Activated CD4-positive, alpha-beta memory T cell treated with anti-CD3 and anti-CD28 coated beads, Interleukin-2, amount 10 ng/mL, durations not matched to agents 7 days and 5 days (primary cell): ENCODE measurements at regions not wholly inside any gene's neighbourhood (a gene's known extent, or its start where the extent isn't known, plus 50 kb on each side); places are given as distances from the start of the nearest gene placed in this dataset.
A peak's percentile ranks its signal among the peaks of the same experiment; 100 is the strongest.
"Not testable (repeated sequence)": the region's sequence is repeated elsewhere in the genome, so short reads cannot be mapped to it uniquely, and the experiment has no call there.

Experiments used
- CTCF ChIA-PET: fragments of 350-600 bp; sonication (Branson Sonifier 250); formaldehyde crosslinking; loops from one replicate; lab custom pipeline; 2021; ENCODE audit warnings: antibody characterized with exemption, inconsistent platforms; lab: Charles Lee
- POLR2A ChIA-PET: fragments of 350-600 bp; sonication (Branson Sonifier 250); formaldehyde crosslinking; loops from one replicate; lab custom pipeline; 2021; ENCODE audit warnings: antibody characterized with exemption; lab: Charles Lee
- DNase-seq: peaks from one replicate; pipeline ENCODE4 v3.0.0-alpha.2; 2020
- H3K27ac Mint-ChIP-seq: one replicate; pipeline ENCODE4 v1.8.0; 2021; ENCODE audit warnings: mild to moderate bottlenecking, mixed read lengths
- H3K27me3 Mint-ChIP-seq: one replicate; pipeline ENCODE4 v1.8.0; 2021; ENCODE audit warnings: mixed read lengths
- H3K36me3 Mint-ChIP-seq: one replicate; pipeline ENCODE4 v1.8.0; 2021; ENCODE audit warnings: low read depth, mixed read lengths
- H3K4me1 Mint-ChIP-seq: one replicate; pipeline ENCODE4 v1.8.0; 2021; ENCODE audit warnings: mixed read lengths
- H3K4me3 Mint-ChIP-seq: one replicate; pipeline ENCODE4 v1.8.0; 2021; ENCODE audit warnings: mild to moderate bottlenecking, mixed read lengths
- H3K9me3 Mint-ChIP-seq: one replicate; pipeline ENCODE4 v1.8.0; 2021; ENCODE audit warnings: mixed read lengths

GRCh38 chr2:90004553-90004952 lies 1313.1 kb downstream of the RPIA start:
- CTCF ChIA-PET, H3K27me3 Mint-ChIP-seq, POLR2A ChIA-PET, H3K4me1 Mint-ChIP-seq, H3K36me3 Mint-ChIP-seq, H3K9me3 Mint-ChIP-seq, DNase-seq, H3K27ac Mint-ChIP-seq, H3K4me3 Mint-ChIP-seq: not testable (repeated sequence)

GRCh38 chr2:90010442-90011100 lies 1319.1 kb downstream of the RPIA start:
- H3K9me3 Mint-ChIP-seq, POLR2A ChIA-PET, CTCF ChIA-PET, H3K4me1 Mint-ChIP-seq, H3K27ac Mint-ChIP-seq, H3K36me3 Mint-ChIP-seq, H3K4me3 Mint-ChIP-seq, DNase-seq, H3K27me3 Mint-ChIP-seq: not testable (repeated sequence)

GRCh38 chr2:90011101-90011443 lies 1319.6 kb downstream of the RPIA start:
- H3K4me1 Mint-ChIP-seq, H3K4me3 Mint-ChIP-seq, POLR2A ChIA-PET, DNase-seq, H3K36me3 Mint-ChIP-seq, CTCF ChIA-PET, H3K27ac Mint-ChIP-seq, H3K9me3 Mint-ChIP-seq, H3K27me3 Mint-ChIP-seq: not testable (repeated sequence)

- H3K36me3 Mint-ChIP-seq, CTCF ChIA-PET, POLR2A ChIA-PET, H3K27ac Mint-ChIP-seq, H3K4me3 Mint-ChIP-seq, DNase-seq, H3K4me1 Mint-ChIP-seq, H3K9me3 Mint-ChIP-seq, H3K27me3 Mint-ChIP-seq: not testable (repeated sequence)
Measured at GRCh38 chr2:90019908-90020307, 1328.4 kb downstream of the RPIA start.

- H3K9me3 Mint-ChIP-seq, H3K27me3 Mint-ChIP-seq, CTCF ChIA-PET, H3K4me1 Mint-ChIP-seq, POLR2A ChIA-PET, H3K36me3 Mint-ChIP-seq, H3K4me3 Mint-ChIP-seq, H3K27ac Mint-ChIP-seq, DNase-seq: not testable (repeated sequence)
Measured at GRCh38 chr2:90021234-90021633, 1329.8 kb downstream of the RPIA start.

GRCh38 chr2:90027231-90027643 lies 1335.8 kb downstream of the RPIA start:
- H3K36me3 Mint-ChIP-seq, CTCF ChIA-PET, H3K4me3 Mint-ChIP-seq, H3K4me1 Mint-ChIP-seq, H3K9me3 Mint-ChIP-seq, POLR2A ChIA-PET, H3K27me3 Mint-ChIP-seq, H3K27ac Mint-ChIP-seq, DNase-seq: not testable (repeated sequence)

- H3K27ac Mint-ChIP-seq, DNase-seq, H3K27me3 Mint-ChIP-seq, POLR2A ChIA-PET, H3K9me3 Mint-ChIP-seq, H3K36me3 Mint-ChIP-seq, H3K4me3 Mint-ChIP-seq, CTCF ChIA-PET, H3K4me1 Mint-ChIP-seq: not testable (repeated sequence)
Measured at GRCh38 chr2:90028381-90029079, 1337.1 kb downstream of the RPIA start.

GRCh38 chr2:90029080-90029428 lies 1337.6 kb downstream of the RPIA start:
- H3K4me1 Mint-ChIP-seq, H3K27ac Mint-ChIP-seq, H3K4me3 Mint-ChIP-seq, H3K9me3 Mint-ChIP-seq, H3K36me3 Mint-ChIP-seq, H3K27me3 Mint-ChIP-seq, POLR2A ChIA-PET, CTCF ChIA-PET, DNase-seq: not testable (repeated sequence)

- POLR2A ChIA-PET, H3K9me3 Mint-ChIP-seq, H3K27ac Mint-ChIP-seq, H3K36me3 Mint-ChIP-seq, DNase-seq, H3K4me3 Mint-ChIP-seq, H3K4me1 Mint-ChIP-seq, H3K27me3 Mint-ChIP-seq, CTCF ChIA-PET: not testable (repeated sequence)
Measured at GRCh38 chr2:90032269-90032668, 1340.8 kb downstream of the RPIA start.

- H3K36me3 Mint-ChIP-seq, H3K27ac Mint-ChIP-seq, H3K4me1 Mint-ChIP-seq, H3K4me3 Mint-ChIP-seq, CTCF ChIA-PET, H3K9me3 Mint-ChIP-seq, POLR2A ChIA-PET, DNase-seq, H3K27me3 Mint-ChIP-seq: not testable (repeated sequence)
Measured at GRCh38 chr2:90036335-90036734, 1344.9 kb downstream of the RPIA start.

- H3K27ac Mint-ChIP-seq, H3K27me3 Mint-ChIP-seq, DNase-seq, H3K36me3 Mint-ChIP-seq, H3K9me3 Mint-ChIP-seq, H3K4me3 Mint-ChIP-seq, H3K4me1 Mint-ChIP-seq, CTCF ChIA-PET, POLR2A ChIA-PET: not testable (repeated sequence)
Measured at GRCh38 chr2:90039093-90039492, 1347.6 kb downstream of the RPIA start.

- H3K4me1 Mint-ChIP-seq, H3K27ac Mint-ChIP-seq, H3K4me3 Mint-ChIP-seq, DNase-seq, H3K9me3 Mint-ChIP-seq, POLR2A ChIA-PET, H3K27me3 Mint-ChIP-seq, CTCF ChIA-PET, H3K36me3 Mint-ChIP-seq: not testable (repeated sequence)
Measured at GRCh38 chr2:90047776-90048175, 1356.3 kb downstream of the RPIA start.

GRCh38 chr2:90052113-90052631 lies 1360.7 kb downstream of the RPIA start:
- H3K4me3 Mint-ChIP-seq, POLR2A ChIA-PET, H3K4me1 Mint-ChIP-seq, H3K9me3 Mint-ChIP-seq, H3K27me3 Mint-ChIP-seq, H3K27ac Mint-ChIP-seq, CTCF ChIA-PET, H3K36me3 Mint-ChIP-seq, DNase-seq: not testable (repeated sequence)

- Mint-ChIP-seq H3K4me1 (no peaks in the 10 kb centered on the region), H3K36me3 (no peaks in the 10 kb centered on the region), H3K27me3 (no peaks in the 10 kb centered on the region), H3K27ac (no peak overlapping the region), H3K9me3 (no peaks in the 10 kb centered on the region), H3K4me3 (no peak overlapping the region)
- peak; percentile 17 for DNase-seq
- ChIA-PET CTCF (no interaction called here), POLR2A (no interaction called here)
Measured at GRCh38 chr2:90069290-90069894, 1377.9 kb downstream of the RPIA start.
